GM18505 (cell line): ENCODE measurements at regions not wholly inside any gene's neighbourhood (a gene's known extent, or its start where the extent isn't known, plus 50 kb on each side); places are given as distances from the start of the nearest gene placed in this dataset.
"Not testable (repeated sequence)": the region's sequence is repeated elsewhere in the genome, so short reads cannot be mapped to it uniquely, and the experiment has no call there.

Experiments used
- ATAC-seq: cut with Tn5 transposase; IDR thresholded peaks from one replicate; pipeline ENCODE4 v1.9.1; 2021; ENCODE audit not compliant: unreplicated experiment
- POLR2A ChIP-seq: IDR thresholded peaks from 4 replicates; pipeline ENCODE4 v1.6.1; 2011; ENCODE audit warnings: borderline replicate concordance; ENCODE audit not compliant: insufficient read depth, insufficient read length; ENCODE audit errors: extremely low read depth

GRCh38 chr4:59748433-59748832 lies 1451.7 kb upstream of the ADGRL3 start:
- no peak for TF ChIP-seq POLR2A
- ATAC-seq, result no peak

GRCh38 chr4:59759082-59759825 lies 1440.9 kb upstream of the ADGRL3 start:
- TF ChIP-seq POLR2A, result no peak
- no peak for ATAC-seq

- ATAC-seq, result no peak
- no peak for TF ChIP-seq POLR2A
Observed at GRCh38 chr4:59762344-59762743, 1437.8 kb upstream of the ADGRL3 start.

- TF ChIP-seq POLR2A, result no peak
- no peak for ATAC-seq
Observed at GRCh38 chr4:59770601-59771264, 1429.4 kb upstream of the ADGRL3 start.

GRCh38 chr4:59772641-59773139 lies 1427.4 kb upstream of the ADGRL3 start:
- no peak for ATAC-seq
- no peak for TF ChIP-seq POLR2A

GRCh38 chr4:59780271-59780670 lies 1419.9 kb upstream of the ADGRL3 start:
- ATAC-seq, result not testable (repeated sequence)

GRCh38 chr4:59805176-59805575 lies 1395.0 kb upstream of the ADGRL3 start:
- TF ChIP-seq POLR2A, result no peak
- no peak for ATAC-seq

GRCh38 chr4:59814402-59815010 lies 1385.6 kb upstream of the ADGRL3 start:
- no peak for TF ChIP-seq POLR2A
- no peak for ATAC-seq

- TF ChIP-seq POLR2A, result no peak
- peak; percentile 87 for ATAC-seq
Observed at GRCh38 chr4:59818656-59819055, 1381.5 kb upstream of the ADGRL3 start.

- TF ChIP-seq POLR2A, result no peak
- ATAC-seq, result no peak
Observed at GRCh38 chr4:59823311-59823710, 1376.8 kb upstream of the ADGRL3 start.

GRCh38 chr4:59825104-59825503 lies 1375.0 kb upstream of the ADGRL3 start:
- no peak for ATAC-seq
- TF ChIP-seq POLR2A, result no peak

GRCh38 chr4:59831746-59832145 lies 1368.4 kb upstream of the ADGRL3 start:
- no peak for TF ChIP-seq POLR2A
- ATAC-seq, result no peak

GRCh38 chr4:59834943-59835342 lies 1365.2 kb upstream of the ADGRL3 start:
- ATAC-seq, result no peak
- TF ChIP-seq POLR2A, result no peak

- no peak for TF ChIP-seq POLR2A
- no peak for ATAC-seq
Observed at GRCh38 chr4:59837751-59838150, 1362.4 kb upstream of the ADGRL3 start.
